Activated CD4-positive, alpha-beta T cell treated with anti-CD3 and anti-CD28 coated beads, Interleukin-2, Interleukin-6, amounts not matched to agents 100 ng/mL and 50 ng/mL, durations not matched to agents 16 hours and 8 hours (primary cell): ENCODE measurements at regions not wholly inside any gene's neighbourhood (a gene's known extent, or its start where the extent isn't known, plus 50 kb on each side); places are given as distances from the start of the nearest gene placed in this dataset.
"Not testable (repeated sequence)": the region's sequence is repeated elsewhere in the genome, so short reads cannot be mapped to it uniquely, and the experiment has no call there.

Experiments used
- DNase-seq: peaks from one replicate; pipeline ENCODE4 v3.0.0-alpha.2; 2020

- DNase-seq, result no peak
Measured at GRCh38 chr9:108803428-108804065, 52.2 kb downstream of the ACTL7B start.

GRCh38 chr9:108802967-108803366 is 52.8 kb downstream of the ACTL7B start:
- no peak for DNase-seq

GRCh38 chr9:108801949-108802348 is 53.8 kb downstream of the ACTL7B start:
- no peak for DNase-seq

- no peak for DNase-seq
Measured at GRCh38 chr9:108800632-108801099, 55.1 kb downstream of the ACTL7B start.

- no peak for DNase-seq
Measured at GRCh38 chr9:108793573-108793972, 62.2 kb downstream of the ACTL7B start.

GRCh38 chr9:108789742-108790141 is 66.0 kb downstream of the ACTL7B start:
- no peak for DNase-seq

- no peak for DNase-seq
Measured at GRCh38 chr9:108787690-108788048, 68.1 kb downstream of the ACTL7B start.

- no peak for DNase-seq
Measured at GRCh38 chr9:108786901-108787689, 68.7 kb downstream of the ACTL7B start.

- no peak for DNase-seq
Measured at GRCh38 chr9:108786322-108786721, 69.5 kb downstream of the ACTL7B start.

- DNase-seq, result no peak
Measured at GRCh38 chr9:108784998-108785397, 70.8 kb downstream of the ACTL7B start.

- DNase-seq, result no peak
Measured at GRCh38 chr9:108783731-108784495, 71.9 kb downstream of the ACTL7B start.

- DNase-seq, result no peak
Measured at GRCh38 chr9:108783326-108783725, 72.5 kb downstream of the ACTL7B start.

GRCh38 chr9:108780942-108781734 is 74.6 kb downstream of the ACTL7B start:
- DNase-seq, result no peak

GRCh38 chr9:108779551-108780325 is 76.0 kb downstream of the ACTL7B start:
- DNase-seq, result no peak

- DNase-seq, result no peak
Measured at GRCh38 chr9:108776920-108777639, 78.7 kb downstream of the ACTL7B start.

- DNase-seq, result no peak
Measured at GRCh38 chr9:108775901-108776306, 79.9 kb downstream of the ACTL7B start.

- DNase-seq, result not testable (repeated sequence)
Measured at GRCh38 chr9:108774088-108774487, 81.7 kb downstream of the ACTL7B start.

- DNase-seq, result no peak
Measured at GRCh38 chr9:108772301-108772894, 83.4 kb downstream of the ACTL7B start.

GRCh38 chr9:108768744-108769143 is 87.0 kb downstream of the ACTL7B start:
- DNase-seq, result no peak

GRCh38 chr9:108766626-108767161 is 89.1 kb downstream of the ACTL7B start:
- no peak for DNase-seq

GRCh38 chr9:108765265-108765664 is 90.5 kb downstream of the ACTL7B start:
- DNase-seq, result no peak
